GM18517 (cell line): ENCODE measurements at regions not wholly inside any gene's neighbourhood (a gene's known extent, or its start where the extent isn't known, plus 50 kb on each side); places are given as distances from the start of the nearest gene placed in this dataset.

ENCODE experiments used
- ATAC-seq: cut with Tn5 transposase; IDR thresholded peaks from one replicate; pipeline ENCODE4 v1.9.1; 2021; ENCODE audit warnings: mild to moderate bottlenecking, moderate library complexity; ENCODE audit not compliant: unreplicated experiment

DNA sequence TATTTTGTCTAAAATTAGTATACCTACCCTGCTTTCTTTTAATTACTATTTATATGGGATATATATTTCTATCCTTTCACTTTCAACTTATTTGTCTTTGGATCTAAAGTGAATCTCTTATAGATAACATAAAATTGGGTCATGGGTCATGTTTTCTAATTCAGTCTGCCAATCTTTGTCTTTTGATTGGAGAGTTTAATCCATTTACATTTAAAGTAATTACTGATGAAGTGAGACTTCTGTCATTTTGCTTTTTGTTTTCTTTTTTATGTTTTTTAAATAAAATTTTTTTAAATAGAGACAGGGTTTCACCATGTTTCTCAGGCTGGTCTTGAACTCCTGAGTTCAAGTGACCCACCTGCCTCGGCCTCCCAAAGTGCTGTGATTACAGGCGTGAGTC lies 50.5 kb upstream of the PRDM1 start:
- ATAC-seq = no peak

GRCh38 chr6:106033806-106034205 lies 52.3 kb upstream of the PRDM1 start:
- no peak for ATAC-seq

GRCh38 chr6:106027758-106028157 lies 58.4 kb upstream of the PRDM1 start:
- no peak for ATAC-seq

GRCh38 chr6:106026748-106027715 lies 59.1 kb upstream of the PRDM1 start:
- no peak for ATAC-seq

- no peak for ATAC-seq
These were observed 60.5 kb upstream of the PRDM1 start for GRCh38 chr6:106025655-106026054.

GRCh38 chr6:106022801-106023200 lies 63.3 kb upstream of the PRDM1 start:
- ATAC-seq = no peak

- ATAC-seq = no peak
These were observed 68.7 kb upstream of the PRDM1 start for GRCh38 chr6:106017454-106017853.

- ATAC-seq = no peak
These were observed 71.2 kb upstream of the PRDM1 start for GRCh38 chr6:106014955-106015354.

DNA sequence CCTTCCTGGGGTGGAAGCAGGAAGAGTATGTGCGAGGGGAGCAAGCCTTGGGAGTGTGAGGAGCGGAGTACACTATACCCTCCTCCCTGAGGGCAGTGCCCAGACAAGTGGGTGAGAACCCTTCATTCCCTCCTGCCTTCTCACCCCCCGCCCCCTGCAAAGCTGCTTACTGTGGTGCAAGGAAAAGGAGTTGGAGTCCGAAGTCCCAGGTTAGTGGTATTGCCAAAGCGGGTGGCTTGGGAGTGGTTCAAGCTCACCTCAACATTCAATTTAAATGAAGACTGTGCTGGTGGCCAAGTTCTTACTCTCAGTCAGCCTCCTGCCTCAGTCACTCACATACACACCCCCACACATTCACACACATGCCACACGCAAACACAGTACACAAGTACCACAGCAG lies 74.7 kb upstream of the PRDM1 start:
- no peak for ATAC-seq

GRCh38 chr6:106005954-106006353 lies 80.2 kb upstream of the PRDM1 start:
- ATAC-seq = no peak

DNA sequence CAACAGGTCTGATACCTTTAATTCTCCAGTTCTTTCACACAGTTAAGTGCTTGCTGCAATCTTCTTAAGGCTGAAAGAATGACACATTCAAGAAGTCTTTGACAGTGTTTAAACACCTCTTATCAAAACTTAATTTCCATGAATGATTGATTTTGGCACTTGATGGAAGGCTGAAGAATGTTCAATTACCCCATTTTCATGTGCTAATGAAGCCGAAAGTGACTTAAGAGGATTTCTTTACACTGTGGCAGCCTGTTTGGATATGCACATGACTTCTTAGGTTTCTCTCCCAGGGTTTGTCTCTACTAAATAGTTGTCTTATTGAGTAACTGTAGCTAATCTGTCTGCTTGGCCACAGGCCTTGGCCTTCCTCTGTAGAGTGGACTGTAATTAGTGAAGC lies 81.1 kb upstream of the PRDM1 start:
- ATAC-seq = no peak

DNA sequence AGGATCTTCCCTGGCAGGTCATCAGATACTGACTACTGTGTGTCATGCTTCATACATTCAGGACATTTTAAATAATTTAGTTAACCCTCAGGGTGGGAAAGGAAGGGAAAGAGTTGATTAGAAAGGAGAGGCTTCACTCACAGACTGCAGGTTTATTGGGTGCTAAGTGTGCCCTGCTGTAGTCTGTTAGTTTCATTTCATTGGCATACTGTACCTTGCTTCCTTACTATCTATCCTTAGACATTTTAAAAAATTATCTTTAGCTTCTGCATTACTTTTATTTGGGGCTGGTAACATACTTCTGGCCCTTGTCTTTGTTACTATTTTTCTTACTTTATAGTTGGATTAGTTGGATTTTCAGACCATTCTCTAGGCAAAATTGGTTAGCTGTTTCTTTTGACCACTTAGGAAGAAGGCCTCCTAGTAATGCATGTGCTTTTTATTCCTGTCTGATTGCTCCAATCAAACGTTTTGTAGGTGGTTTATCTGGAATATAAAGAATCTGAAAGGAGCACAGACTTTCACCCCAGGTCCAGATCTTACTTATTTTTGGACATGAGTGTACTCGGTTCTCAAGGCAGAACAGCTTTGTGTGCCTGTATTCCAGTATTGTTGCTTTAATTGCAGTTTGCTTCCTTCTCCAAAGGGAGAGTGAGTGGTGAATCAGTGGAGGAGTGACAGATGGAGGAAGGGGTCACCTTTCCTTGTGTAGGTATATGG lies 82.7 kb upstream of the PRDM1 start:
- ATAC-seq = no peak

- no peak for ATAC-seq
These were observed 84.1 kb upstream of the PRDM1 start for GRCh38 chr6:106002005-106002404.

DNA sequence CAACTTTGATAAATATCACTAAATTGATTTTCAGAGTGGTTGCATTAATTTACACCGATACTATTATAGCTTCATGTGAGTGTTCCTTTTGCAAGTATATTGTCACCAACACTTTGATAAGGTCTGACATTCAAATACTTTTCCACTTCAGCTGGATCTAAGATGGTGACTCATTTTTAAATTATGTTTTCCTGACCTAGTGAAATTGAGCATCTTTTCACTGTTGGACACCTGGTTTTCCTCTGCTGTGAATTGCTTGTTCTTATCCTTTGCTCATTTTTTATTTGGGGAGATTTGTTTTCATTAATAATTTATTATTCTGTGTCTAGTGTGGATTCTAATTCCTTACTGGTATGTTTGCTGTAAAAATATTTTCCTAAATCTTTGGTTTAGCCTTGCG lies 85.2 kb upstream of the PRDM1 start:
- no peak for ATAC-seq

GRCh38 chr6:105997482-105997881 lies 88.7 kb upstream of the PRDM1 start:
- ATAC-seq = no peak

- ATAC-seq = no peak
These were observed 90.7 kb upstream of the PRDM1 start for GRCh38 chr6:105995391-105995865.

DNA sequence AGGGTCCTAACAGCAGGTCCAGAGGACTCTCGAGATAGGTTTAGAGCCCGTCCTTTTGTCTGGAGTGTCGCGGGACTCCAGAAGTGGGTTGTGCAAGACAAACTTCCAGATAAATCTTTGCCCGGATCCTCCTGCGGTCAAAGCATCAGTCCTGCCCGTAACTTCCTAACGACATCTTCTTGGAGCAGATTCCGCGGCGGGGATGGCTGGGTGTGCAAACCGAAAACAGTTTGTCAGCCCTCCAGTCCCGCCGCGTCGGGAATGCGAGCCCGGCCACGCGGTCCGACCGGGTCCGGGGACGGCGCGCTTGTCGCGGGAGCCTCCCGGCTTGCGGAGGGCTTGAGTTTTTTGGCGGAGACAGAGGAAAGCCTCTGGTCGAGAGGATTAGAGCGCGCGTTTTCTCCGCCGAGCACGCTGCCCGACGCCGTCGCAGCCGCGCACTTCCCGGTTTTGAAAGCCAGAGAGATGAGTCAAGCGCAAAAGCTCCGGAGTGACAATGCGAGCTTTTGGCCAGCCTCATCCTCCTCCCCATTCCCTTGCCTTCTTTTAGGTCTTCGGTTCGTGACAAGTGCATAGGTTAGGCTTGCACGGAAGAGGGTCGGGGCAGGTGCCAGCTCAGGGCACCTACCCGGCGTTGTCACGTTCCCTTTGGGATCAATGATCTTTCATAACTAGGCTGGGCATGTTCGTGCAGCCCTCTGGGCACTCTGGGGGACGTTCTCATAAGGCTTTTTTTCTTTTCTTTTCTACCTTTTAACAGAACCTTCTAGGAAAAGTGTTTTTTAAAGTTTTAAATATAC lies 91.3 kb upstream of the PRDM1 start:
- ATAC-seq = no peak

DNA sequence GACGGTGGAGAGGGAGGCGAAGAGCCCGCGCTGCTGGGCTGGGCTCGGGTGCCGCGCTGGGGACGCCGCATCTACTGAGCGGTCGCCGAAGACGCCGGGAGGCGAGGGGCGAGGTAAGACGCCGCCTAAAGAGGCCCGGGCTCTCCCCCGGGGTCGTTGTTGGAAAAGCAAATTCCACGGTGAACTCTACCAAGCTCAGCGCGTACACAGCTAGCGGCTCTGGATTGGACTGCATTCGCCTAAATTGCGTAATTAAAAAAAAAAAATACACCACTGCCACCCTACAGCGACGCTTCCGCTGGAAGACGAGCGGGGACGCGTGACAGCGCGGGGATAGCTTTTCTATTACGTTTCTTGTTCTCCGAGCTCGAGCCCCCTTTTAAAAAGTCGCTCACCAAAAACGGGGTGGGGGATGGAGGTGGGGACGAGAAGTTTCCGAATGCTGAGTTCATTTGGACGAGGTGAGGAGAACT lies 92.0 kb upstream of the PRDM1 start:
- ATAC-seq = no peak

- ATAC-seq = no peak
These were observed 92.6 kb upstream of the PRDM1 start for GRCh38 chr6:105993341-105994117.

DNA sequence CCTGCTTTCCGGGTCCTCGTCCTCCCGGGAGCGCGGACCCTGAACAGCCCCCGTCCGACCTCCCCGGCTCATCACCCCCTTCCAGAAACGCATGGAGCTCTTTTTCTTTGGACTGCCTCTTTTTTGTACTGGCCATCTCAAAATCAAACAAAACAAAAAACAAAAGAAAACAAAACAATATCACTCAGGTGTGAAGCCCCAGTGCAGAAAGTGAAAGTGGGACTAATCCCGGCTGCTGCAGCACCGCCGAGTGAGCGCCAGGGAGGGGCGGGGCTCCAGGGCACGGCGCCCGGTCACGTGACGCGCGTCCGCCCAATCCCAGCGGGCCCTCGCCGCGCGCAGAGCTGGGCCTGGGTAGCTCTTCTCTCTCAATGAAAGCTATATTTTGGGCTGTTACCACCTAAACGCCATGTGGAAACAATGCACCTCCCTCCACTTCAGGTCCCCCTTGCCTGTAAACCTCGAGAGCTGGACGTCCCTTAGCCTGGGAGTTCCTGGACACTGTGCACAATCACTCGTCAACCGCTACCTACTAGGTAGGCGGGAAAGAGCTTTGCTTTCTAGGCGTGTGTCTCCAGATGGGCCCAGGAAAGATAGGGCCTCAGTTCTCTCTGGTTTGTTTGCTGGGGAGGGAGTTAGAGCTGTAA lies 93.7 kb upstream of the PRDM1 start:
- peak; percentile 68 for ATAC-seq
